Gastroesophageal sphincter (tissue), 3 donors: ENCODE measurements at regions not wholly inside any gene's neighbourhood (a gene's known extent, or its start where the extent isn't known, plus 50 kb on each side); places are given as distances from the start of the nearest gene placed in this dataset.
"Not testable (repeated sequence)": the region's sequence is repeated elsewhere in the genome, so short reads cannot be mapped to it uniquely, and the experiment has no call there.

Experiments
- CTCF ChIP-seq, 4 experiments: fragments of 200-600 bp in 2 of 4; fragments of 450-650 bp in 2 of 4; sonication (generic) in 1 of 4; IDR thresholded peaks; one replicate each; pipeline ENCODE4 v1.5.1; 2017 to 2019; ENCODE audit warnings: antibody characterized with exemption in 4 of 4, mild to moderate bottlenecking in 2 of 4, moderate library complexity in 2 of 4
- POLR2A ChIP-seq, 2 donors: fragments of 450-650 bp; IDR thresholded peaks; one replicate each; pipeline ENCODE4 v1.6.1; 2017; ENCODE audit warnings: antibody characterized with exemption in 2 of 2, mild to moderate bottlenecking in 2 of 2, moderate library complexity in 1 of 2

GRCh38 chr6:26749759-26750126 lies 90.2 kb upstream of the ZNF322 start:
- not testable (repeated sequence) for TF ChIP-seq POLR2A, CTCF (IDR thresholded peaks at IDR 0.05)
